Putamen (tissue), 1 donor: ENCODE measurements at regions not wholly inside any gene's neighbourhood (a gene's known extent, or its start where the extent isn't known, plus 50 kb on each side); places are given as distances from the start of the nearest gene placed in this dataset.
"Not testable (repeated sequence)": the region's sequence is repeated elsewhere in the genome, so short reads cannot be mapped to it uniquely, and the experiment has no call there.

Source experiments
- DNase-seq: peaks from one replicate; pipeline ENCODE4 v3.0.0-alpha.2; 2016; ENCODE audit warnings: low spot score

GRCh38 chr13:22939157-22939556 lies 241.6 kb upstream of the SGCG start:
- no peak for DNase-seq

- DNase-seq: no peak
Measured at GRCh38 chr13:22940090-22940710, 240.6 kb upstream of the SGCG start.

- no peak for DNase-seq
Measured at GRCh38 chr13:22940736-22941135, 240.0 kb upstream of the SGCG start.

GRCh38 chr13:22941495-22941894 lies 239.3 kb upstream of the SGCG start:
- not testable (repeated sequence) for DNase-seq

- not testable (repeated sequence) for DNase-seq
Measured at GRCh38 chr13:22942831-22943230, 237.9 kb upstream of the SGCG start.

- DNase-seq: no peak
Measured at GRCh38 chr13:22944378-22944777, 236.4 kb upstream of the SGCG start.

- no peak for DNase-seq
Measured at GRCh38 chr13:22945321-22946226, 235.2 kb upstream of the SGCG start.

- DNase-seq: no peak
Measured at GRCh38 chr13:22948421-22948820, 232.4 kb upstream of the SGCG start.

GRCh38 chr13:22952018-22952417 lies 228.8 kb upstream of the SGCG start:
- not testable (repeated sequence) for DNase-seq

- DNase-seq: not testable (repeated sequence)
Measured at GRCh38 chr13:22955147-22955546, 225.6 kb upstream of the SGCG start.

- DNase-seq: not testable (repeated sequence)
Measured at GRCh38 chr13:22956456-22957115, 224.2 kb upstream of the SGCG start.

- not testable (repeated sequence) for DNase-seq
Measured at GRCh38 chr13:22959859-22960258, 220.9 kb upstream of the SGCG start.

GRCh38 chr13:22960827-22961226 lies 220.0 kb upstream of the SGCG start:
- no peak for DNase-seq

GRCh38 chr13:22961342-22961741 lies 219.4 kb upstream of the SGCG start:
- DNase-seq: not testable (repeated sequence)

- DNase-seq: no peak
Measured at GRCh38 chr13:22961835-22962537, 218.8 kb upstream of the SGCG start.

- not testable (repeated sequence) for DNase-seq
Measured at GRCh38 chr13:22963384-22964053, 217.3 kb upstream of the SGCG start.

- DNase-seq: no peak
Measured at GRCh38 chr13:22964245-22964966, 216.4 kb upstream of the SGCG start.

- DNase-seq: not testable (repeated sequence)
Measured at GRCh38 chr13:22965011-22965857, 215.5 kb upstream of the SGCG start.

- not testable (repeated sequence) for DNase-seq
Measured at GRCh38 chr13:22965858-22966239, 214.9 kb upstream of the SGCG start.

GRCh38 chr13:22966753-22967152 lies 214.0 kb upstream of the SGCG start:
- DNase-seq: not testable (repeated sequence)
